GM23248 (cell line): ENCODE measurements at regions not wholly inside any gene's neighbourhood (a gene's known extent, or its start where the extent isn't known, plus 50 kb on each side); places are given as distances from the start of the nearest gene placed in this dataset.
A peak's percentile ranks its signal among the peaks of the same experiment; 100 is the strongest.

Experiments used
- DNase-seq: peaks from one replicate; pipeline ENCODE4 v3.0.0-alpha.2; 2015
- H2AFZ ChIP-seq: fragments of 200-600 bp; sonication (generic); 2 replicates; pipeline ENCODE4 v1.6.1; 2016; ENCODE audit warnings: antibody characterized with exemption
- H3F3A ChIP-seq: fragments of 200-600 bp; sonication (generic); 2 replicates; pipeline ENCODE4 v1.6.1; 2016; ENCODE audit warnings: mild to moderate bottlenecking, antibody characterized with exemption, mixed run types; ENCODE audit not compliant: insufficient read depth
- H3K27ac ChIP-seq: fragments of 200-600 bp; sonication (generic); 2 replicates; pipeline ENCODE4 v1.5.1; 2016; ENCODE audit warnings: mild to moderate bottlenecking
- H3K27me3 ChIP-seq: fragments of 200-600 bp; sonication (generic); replicated peaks from 2 replicates; pipeline ENCODE4 v1.6.1; 2016; ENCODE audit warnings: mild to moderate bottlenecking; ENCODE audit not compliant: insufficient read depth
- H3K36me3 ChIP-seq: fragments of 200-600 bp; sonication (generic); 2 replicates; pipeline ENCODE4 v1.6.1; 2016; ENCODE audit warnings: low read depth, mild to moderate bottlenecking
- H3K4me1 ChIP-seq: fragments of 200-600 bp; sonication (generic); 2 replicates; pipeline ENCODE4 v1.6.1; 2016; ENCODE audit warnings: mild to moderate bottlenecking; ENCODE audit not compliant: insufficient read depth
- H3K4me2 ChIP-seq: fragments of 200-600 bp; sonication (generic); one replicate; pipeline ENCODE4 v1.6.1; 2016; ENCODE audit warnings: mild to moderate bottlenecking; ENCODE audit not compliant: unreplicated experiment
- H3K4me3 ChIP-seq: fragments of 200-600 bp; sonication (generic); 2 replicates; pipeline ENCODE4 v1.5.1; 2016; ENCODE audit warnings: mild to moderate bottlenecking
- H3K79me2 ChIP-seq: fragments of 200-600 bp; sonication (generic); 2 replicates; pipeline ENCODE4 v1.6.1; 2016; ENCODE audit warnings: mild to moderate bottlenecking; ENCODE audit not compliant: insufficient read depth
- H3K9ac ChIP-seq: fragments of 200-600 bp; sonication (generic); 2 replicates; pipeline ENCODE4 v1.6.1; 2016; ENCODE audit warnings: mild to moderate bottlenecking
- H3K9me2 ChIP-seq: fragments of 200-600 bp; sonication (generic); 2 replicates; pipeline ENCODE4 v1.6.1; 2016; ENCODE audit warnings: mixed run types, mild to moderate bottlenecking, moderate library complexity; ENCODE audit not compliant: insufficient read depth
- H3K9me3 ChIP-seq: fragments of 200-600 bp; sonication (generic); one replicate; pipeline ENCODE4 v1.6.1; 2017; ENCODE audit warnings: low read depth
- H4K20me1 ChIP-seq: fragments of 200-600 bp; sonication (generic); 2 replicates; pipeline ENCODE4 v1.6.0; 2016; ENCODE audit not compliant: insufficient read depth
- EZH2 ChIP-seq: fragments of 200-600 bp; sonication (generic); IDR thresholded peaks from 2 replicates; pipeline ENCODE4 v1.6.1; 2018; ENCODE audit warnings: antibody characterized with exemption, mild to moderate bottlenecking; ENCODE audit not compliant: insufficient read depth, poor library complexity, severe bottlenecking
- EZH2phosphoT487 ChIP-seq: fragments of 200-600 bp; sonication (generic); IDR thresholded peaks from 2 replicates; pipeline ENCODE4 v1.6.1; 2018; ENCODE audit warnings: antibody characterized with exemption, moderate library complexity, mild to moderate bottlenecking, low read depth; ENCODE audit not compliant: insufficient read depth
- WGBS, 2 experiments: methylation state at CpG; one replicate each; pipeline ENCODE4 v1.1.6; 2015 to 2017; ENCODE audit warnings: low lambda C conversion rate in 2 of 2, low coverage in 1 of 2; ENCODE audit errors: missing lambda C conversion rate in 2 of 2; 5-methylcytosine and 5-hydroxymethylcytosine counted together
- in situ Hi-C: fragments of 300-500 bp; cut with MboI; formaldehyde crosslinking; loops from 2 replicates; pipeline ENCODE4 v1.15.0; 2020

- H3K9me3 ChIP-seq = no peaks in the 10 kb centered on the region
- no peaks in the 10 kb centered on the region for H3K36me3 ChIP-seq
- no peak overlapping the region for H3K4me3 ChIP-seq
- in situ Hi-C loops = no loop called here
- no peak overlapping the region for H2AFZ ChIP-seq
- 60% methylated on average over 3 of the region's 3 CpGs for WGBS, 2 experiments
- peak; percentile 9 for DNase-seq
- H3K9me2 ChIP-seq = no peaks in the 10 kb centered on the region
- 0 out of 2 replicates have a peak overlapping the region, but pooled peaks have one; percentile 15 for H3K27ac ChIP-seq
- H3K4me1 ChIP-seq = no peaks in the 10 kb centered on the region
- TF ChIP-seq EZH2phosphoT487 (no peak), EZH2 (no peak)
- H3K79me2 ChIP-seq = no peaks in the 10 kb centered on the region
- no peaks in the 10 kb centered on the region for H3F3A ChIP-seq
- peaks cover 4% of the 10 kb centered on the region for H3K27me3 ChIP-seq
- no peak overlapping the region for H3K9ac ChIP-seq
- no peak overlapping the region for H3K4me2 ChIP-seq
- H4K20me1 ChIP-seq = no peaks in the 10 kb centered on the region
Observed at GRCh38 chr16:80055831-80056230, 455.3 kb upstream of the MAF start.

GRCh38 chr16:80054647-80055046 is 454.1 kb upstream of the MAF start:
- no peak for DNase-seq
- no peak overlapping the region for H2AFZ ChIP-seq
- no peak overlapping the region for H3K27ac ChIP-seq
- H3K4me3 ChIP-seq = no peak overlapping the region
- no peaks in the 10 kb centered on the region for H3F3A ChIP-seq
- H4K20me1 ChIP-seq = no peaks in the 10 kb centered on the region
- no peaks in the 10 kb centered on the region for H3K79me2 ChIP-seq
- 86 to 95% methylated on average over 2 of the region's 2 CpGs for WGBS, 2 experiments
- no peaks in the 10 kb centered on the region for H3K36me3 ChIP-seq
- no peak overlapping the region for H3K9ac ChIP-seq
- H3K9me2 ChIP-seq = no peaks in the 10 kb centered on the region
- H3K4me2 ChIP-seq = no peak overlapping the region
- H3K27me3 ChIP-seq = peaks cover 4% of the 10 kb centered on the region; the same call in 1 of the 2 replicates
- no peaks in the 10 kb centered on the region for H3K4me1 ChIP-seq
- in situ Hi-C loops = no loop called here
- TF ChIP-seq EZH2phosphoT487 (no peak), EZH2 (no peak)
- H3K9me3 ChIP-seq = no peaks in the 10 kb centered on the region

- no peak for TF ChIP-seq EZH2
- TF ChIP-seq EZH2phosphoT487 = no peak
- no peak for DNase-seq
- no peaks in the 10 kb centered on the region for H3F3A ChIP-seq
- H3K4me3 ChIP-seq = no peak overlapping the region
- no peaks in the 10 kb centered on the region for H3K9me2 ChIP-seq
- in situ Hi-C loops = no loop called here
- 73 to 74% methylated on average over 9 of the region's 9 CpGs for WGBS, 2 experiments
- H3K9ac ChIP-seq = no peak overlapping the region
- no peaks in the 10 kb centered on the region for H4K20me1 ChIP-seq
- no peaks in the 10 kb centered on the region for H3K79me2 ChIP-seq
- H3K27me3 ChIP-seq = peaks cover 32% of the 10 kb centered on the region
- H3K4me2 ChIP-seq = no peak overlapping the region
- no peak overlapping the region for H3K27ac ChIP-seq
- H2AFZ ChIP-seq = no peak overlapping the region
- H3K4me1 ChIP-seq = no peaks in the 10 kb centered on the region
- H3K36me3 ChIP-seq = no peaks in the 10 kb centered on the region
- no peaks in the 10 kb centered on the region for H3K9me3 ChIP-seq
Observed at GRCh38 chr16:80051040-80051439, 450.5 kb upstream of the MAF start.

GRCh38 chr16:80048250-80048649 is 447.7 kb upstream of the MAF start:
- no peaks in the 10 kb centered on the region for H3K4me1 ChIP-seq
- H3K4me2 ChIP-seq = no peak overlapping the region
- in situ Hi-C loops = no loop called here
- no peaks in the 10 kb centered on the region for H4K20me1 ChIP-seq
- WGBS, 2 experiments = 20 to 26% methylated on average over 1 of the region's 1 CpG
- no peaks in the 10 kb centered on the region for H3K9me2 ChIP-seq
- no peak overlapping the region for H3K9ac ChIP-seq
- no peaks in the 10 kb centered on the region for H3K79me2 ChIP-seq
- H3K4me3 ChIP-seq = no peak overlapping the region
- no peak for DNase-seq
- H3K27me3 ChIP-seq = peaks cover 56% of the 10 kb centered on the region
- H3F3A ChIP-seq = no peaks in the 10 kb centered on the region
- H3K36me3 ChIP-seq = no peaks in the 10 kb centered on the region
- no peak for TF ChIP-seq EZH2phosphoT487
- no peak for TF ChIP-seq EZH2
- H2AFZ ChIP-seq = no peak overlapping the region
- no peak overlapping the region for H3K27ac ChIP-seq
- no peaks in the 10 kb centered on the region for H3K9me3 ChIP-seq

GRCh38 chr16:80047842-80048241 is 447.3 kb upstream of the MAF start:
- Histone ChIP-seq H3K9ac (no peak overlapping the region), H4K20me1 (no peaks in the 10 kb centered on the region), H3K36me3 (no peaks in the 10 kb centered on the region), H3K4me2 (no peak overlapping the region), H2AFZ (no peak overlapping the region), H3F3A (no peaks in the 10 kb centered on the region), H3K4me1 (no peaks in the 10 kb centered on the region), H3K4me3 (no peak overlapping the region), H3K9me2 (no peaks in the 10 kb centered on the region), H3K9me3 (no peaks in the 10 kb centered on the region), H3K79me2 (no peaks in the 10 kb centered on the region), H3K27ac (no peak overlapping the region), H3K27me3 (peaks cover 61% of the 10 kb centered on the region)
- WGBS, 2 experiments = 0 to 3% methylated on average over 1 of the region's 1 CpG
- TF ChIP-seq EZH2phosphoT487 = no peak
- TF ChIP-seq EZH2 = no peak
- DNase-seq = no peak
- in situ Hi-C loops = no loop called here
